ENCODE measurements at regions not wholly inside any gene's neighbourhood (a gene's known extent, or its start where the extent isn't known, plus 50 kb on each side); places are given as distances from the start of the nearest gene placed in this dataset.

DNA sequence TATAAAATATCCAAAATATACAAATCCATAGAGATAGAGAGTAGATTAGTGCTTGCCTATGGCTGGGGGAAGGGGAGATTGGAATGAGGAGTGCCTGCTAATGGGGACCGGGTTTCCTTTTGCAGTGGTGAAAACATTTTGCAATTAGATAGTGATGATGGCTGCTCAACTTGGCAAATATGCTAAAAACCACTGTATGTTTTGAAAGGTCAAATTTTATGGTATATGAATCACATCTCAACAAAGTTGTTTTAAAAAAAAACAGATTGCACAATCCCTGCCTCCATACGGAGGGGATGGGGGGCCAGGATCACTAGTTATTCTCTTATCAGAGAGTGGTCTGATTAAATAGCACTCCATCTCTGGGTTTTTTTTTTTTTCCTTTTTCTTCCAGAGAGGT lies 76.9 kb upstream of the RIPOR2 start:
- no peak for DNase-seq (ENCODE audit: low spot score)

DNA sequence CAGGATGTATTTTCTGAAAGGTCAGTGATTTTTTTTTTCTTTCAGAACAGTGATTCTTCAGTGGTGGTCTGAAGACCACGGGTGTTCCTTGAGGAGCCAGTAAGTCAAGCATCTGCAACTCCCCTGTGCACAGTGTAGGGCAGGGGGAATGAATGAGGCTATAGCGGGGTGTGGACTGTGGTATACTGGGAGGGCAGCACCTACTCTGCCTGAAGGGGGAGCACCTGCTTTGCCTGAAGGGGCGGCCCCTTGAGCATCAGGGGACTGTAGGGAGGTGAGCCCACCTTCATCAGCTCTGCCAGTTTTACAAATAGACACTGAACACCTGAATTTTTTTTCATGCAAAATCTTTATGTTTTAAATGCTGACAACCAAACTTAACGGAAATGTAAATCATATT lies 77.5 kb upstream of the RIPOR2 start:
- no peak for DNase-seq (ENCODE audit: low spot score)

DNA sequence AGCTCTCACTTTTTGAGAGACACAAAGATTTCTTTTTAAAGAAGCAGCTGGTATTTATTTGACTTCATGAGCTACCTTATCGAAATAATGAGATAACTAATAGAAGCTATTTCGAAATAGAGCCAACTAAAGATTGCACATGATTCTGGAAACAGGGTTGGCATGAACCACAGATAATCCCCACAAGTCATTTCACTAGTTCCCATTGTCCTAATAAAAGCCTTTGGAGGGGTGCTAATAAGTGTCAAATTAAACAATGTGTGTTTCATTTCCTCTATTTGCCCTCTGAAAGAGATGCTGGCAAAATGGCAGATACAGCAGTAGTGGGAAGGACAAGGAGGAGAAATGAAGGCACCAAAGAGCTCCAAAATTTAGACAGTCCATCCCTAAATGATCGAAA lies 78.6 kb upstream of the RIPOR2 start:
- DNase-seq (ENCODE audit: low spot score), result no peak

DNA sequence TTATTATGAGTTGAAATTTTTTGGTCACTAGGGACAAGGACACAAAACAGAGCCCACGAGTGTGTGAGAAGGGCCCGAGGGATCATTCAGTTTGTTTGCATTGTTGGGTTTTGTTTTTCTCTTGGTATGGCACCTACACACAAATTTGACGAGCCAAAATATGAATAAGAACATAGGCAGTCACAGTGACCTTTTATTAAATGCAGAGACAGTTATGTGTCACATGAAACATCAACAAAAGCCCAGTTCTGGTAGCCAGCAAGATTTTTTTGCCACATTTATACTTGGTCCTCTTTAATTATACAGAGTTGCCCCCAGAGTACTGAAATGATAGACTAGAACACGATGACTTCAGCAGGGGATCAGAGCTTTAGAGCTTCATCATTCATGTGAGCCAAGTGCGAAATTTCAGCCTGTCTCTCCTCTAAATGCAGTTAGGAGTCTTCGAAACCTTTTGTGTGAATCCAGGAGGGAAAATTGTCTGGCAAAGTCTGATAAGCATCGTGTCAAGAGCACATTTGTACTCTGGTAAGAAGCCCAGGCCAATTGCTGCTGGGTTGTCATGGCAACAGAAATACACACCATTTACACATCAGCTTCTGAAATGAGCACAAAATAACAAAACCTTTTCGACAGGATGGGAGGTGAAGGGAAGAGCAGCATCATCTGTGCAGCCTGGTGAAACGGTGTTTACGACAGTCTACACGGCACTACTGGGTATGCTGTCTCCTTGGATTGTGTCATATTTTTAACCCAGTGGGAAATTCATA lies 79.2 kb upstream of the RIPOR2 start:
- DNase-seq (ENCODE audit: low spot score), result peak; percentile 61

DNA sequence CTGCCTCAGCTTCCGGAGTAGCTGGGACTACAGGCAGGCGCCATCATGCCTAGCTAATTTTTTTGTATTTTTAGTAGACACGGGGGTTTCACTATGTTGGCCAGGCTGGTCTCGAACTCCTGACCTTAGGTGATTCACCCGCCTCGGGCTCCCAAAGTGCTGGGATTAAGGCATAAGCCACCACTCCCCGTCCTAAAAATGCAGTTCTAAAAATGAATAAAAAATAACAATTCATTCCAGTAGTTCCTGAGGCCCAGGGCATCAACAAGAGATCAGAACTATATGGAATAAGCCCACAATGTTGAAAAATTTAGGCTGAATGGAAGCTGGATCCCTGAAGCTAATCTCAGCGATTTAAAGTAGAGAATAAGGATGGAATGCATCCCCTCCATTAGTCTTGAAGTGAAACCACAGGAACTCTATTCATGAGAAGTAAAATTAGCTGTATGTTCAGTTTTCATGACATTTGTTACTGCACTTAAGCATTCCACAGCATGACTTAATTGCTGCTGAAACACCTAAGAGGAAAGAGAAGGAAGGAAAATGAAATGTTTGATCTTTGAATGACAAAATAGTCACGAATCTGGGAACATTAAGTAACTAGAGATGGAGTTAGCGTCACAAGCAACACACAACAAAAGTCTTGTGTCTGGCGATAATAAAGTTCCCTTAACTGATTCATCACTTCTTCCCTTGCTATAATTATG lies 80.4 kb upstream of the RIPOR2 start:
- DNase-seq (ENCODE audit: low spot score), result no peak

DNA sequence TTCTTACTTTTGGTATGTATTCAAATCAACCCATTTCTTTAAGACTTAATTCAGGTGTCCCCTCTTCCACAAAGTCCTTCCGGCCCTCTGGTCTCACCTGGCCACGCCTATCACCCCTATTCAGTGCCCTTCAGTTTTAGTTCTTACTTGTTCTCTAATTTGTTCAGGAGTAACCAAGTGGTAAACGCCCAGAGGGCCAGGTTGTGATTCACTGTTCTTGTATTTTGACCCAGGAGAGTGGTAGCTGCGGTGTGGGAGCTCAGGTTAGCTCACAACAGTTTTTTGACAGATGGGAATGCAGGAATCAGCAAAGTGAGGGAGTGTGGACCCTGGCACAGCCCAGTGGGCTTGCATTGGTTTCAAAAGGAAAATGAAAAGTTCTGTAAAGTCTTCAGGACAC lies 81.7 kb upstream of the RIPOR2 start:
- no peak for DNase-seq (ENCODE audit: low spot score)

DNA sequence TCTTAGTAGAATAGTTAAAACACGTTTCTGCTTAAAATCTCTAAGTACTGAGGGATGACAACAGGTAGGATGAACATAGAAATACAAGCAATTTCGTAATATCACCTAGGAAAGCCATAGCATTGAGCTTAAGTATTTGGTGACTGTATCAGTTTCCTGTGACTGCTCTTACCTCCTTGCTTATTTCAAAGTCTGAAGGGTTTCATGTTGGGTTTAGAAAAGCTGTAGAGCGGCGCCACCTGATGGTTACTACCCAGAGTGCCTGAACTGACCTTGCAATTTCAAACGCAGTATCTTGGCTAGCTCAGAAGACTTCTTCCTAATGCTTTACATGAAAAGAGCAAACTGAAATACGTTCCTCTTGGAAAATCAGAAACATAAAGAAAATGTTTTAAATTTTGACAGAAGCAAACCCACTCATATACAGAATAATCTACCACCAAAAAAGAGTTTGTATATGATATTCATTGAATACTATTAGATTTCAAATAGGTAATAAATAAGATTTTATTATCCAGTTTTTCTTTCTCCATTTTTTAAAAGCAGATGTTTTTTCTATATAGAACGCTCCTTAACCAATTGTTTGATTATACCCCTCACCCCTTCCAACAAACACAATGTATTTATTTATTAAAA lies 82.3 kb upstream of the RIPOR2 start:
- DNase-seq (ENCODE audit: low spot score), result peak; percentile 48

DNA sequence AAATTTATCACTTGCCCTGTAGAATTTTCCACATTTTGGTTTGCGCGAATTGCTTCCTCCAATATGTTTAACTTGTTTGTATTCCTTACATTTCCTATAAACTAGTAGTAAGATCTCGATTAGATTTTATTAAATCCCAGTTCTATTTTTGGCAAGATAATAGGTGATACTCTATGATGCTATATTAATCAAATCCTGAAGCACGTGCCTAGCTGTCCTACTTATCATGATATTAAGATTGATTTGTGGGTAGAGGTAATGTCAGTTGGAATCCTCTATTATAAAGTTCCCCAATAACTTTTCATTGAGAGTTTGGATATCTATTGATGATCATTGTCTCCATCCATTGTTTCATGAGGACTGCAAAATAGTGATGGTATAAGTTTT lies 82.8 kb upstream of the RIPOR2 start:
- DNase-seq (ENCODE audit: low spot score), result no peak

DNA sequence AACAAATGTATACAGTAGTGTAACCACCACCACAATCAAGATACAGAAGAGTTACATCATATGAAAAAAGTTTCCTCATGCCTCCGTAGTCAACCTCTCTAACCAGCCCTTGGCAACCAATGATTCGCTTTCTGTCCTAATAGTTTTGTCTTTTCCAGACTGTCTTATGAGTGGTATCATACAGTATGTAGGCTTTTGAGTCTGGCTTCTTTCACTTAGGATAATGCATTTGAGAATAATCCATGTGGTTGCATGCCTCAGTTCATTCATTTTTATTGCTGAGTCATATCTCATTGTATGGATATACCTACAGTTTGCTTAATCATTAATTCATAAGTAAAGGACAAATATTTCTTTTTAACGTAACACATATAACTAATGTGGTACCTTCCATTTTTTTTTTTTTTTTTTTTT lies 86.4 kb upstream of the RIPOR2 start:
- no peak for DNase-seq (ENCODE audit: low spot score)

DNA sequence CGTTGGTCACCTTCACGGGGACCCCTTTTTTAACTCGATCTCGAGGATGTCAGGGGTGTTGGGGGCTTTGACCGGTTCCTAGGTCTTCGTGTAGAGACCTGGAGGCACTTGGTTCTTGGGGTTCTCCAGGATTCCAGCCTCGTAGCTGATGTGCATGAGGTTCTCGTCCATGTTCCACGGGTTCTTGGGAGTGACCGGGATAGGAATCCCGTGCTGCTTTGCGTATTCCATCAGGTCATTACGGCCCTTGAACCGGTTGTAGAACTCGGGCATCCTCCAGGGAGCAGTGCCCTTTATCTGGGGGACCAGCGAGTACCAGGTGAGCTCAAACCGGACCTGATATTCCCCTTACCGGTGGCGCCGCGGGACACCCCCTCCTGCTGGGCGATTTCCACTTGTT lies 88.0 kb upstream of the RIPOR2 start:
- DNase-seq (ENCODE audit: low spot score), result no peak

DNA sequence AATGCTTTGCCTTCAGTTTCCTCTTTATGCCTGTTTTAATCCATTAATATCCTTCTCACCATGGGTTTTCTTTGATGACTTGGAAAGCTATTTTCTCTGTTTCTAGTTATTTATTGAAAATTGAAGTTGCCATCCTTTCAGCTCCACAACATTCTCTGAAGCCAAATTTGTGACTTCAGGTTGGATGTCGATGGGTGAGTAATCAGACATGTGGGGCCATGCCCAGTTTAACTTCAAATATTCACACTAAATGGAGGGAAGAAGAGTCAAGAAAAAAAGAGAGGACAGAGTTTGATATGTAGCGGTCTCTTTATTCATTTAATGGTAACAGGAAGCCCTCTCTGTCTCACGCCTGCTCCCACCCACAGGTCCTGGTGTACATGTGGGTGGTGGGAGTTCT lies 89.1 kb upstream of the RIPOR2 start:
- DNase-seq (ENCODE audit: low spot score), result no peak

DNA sequence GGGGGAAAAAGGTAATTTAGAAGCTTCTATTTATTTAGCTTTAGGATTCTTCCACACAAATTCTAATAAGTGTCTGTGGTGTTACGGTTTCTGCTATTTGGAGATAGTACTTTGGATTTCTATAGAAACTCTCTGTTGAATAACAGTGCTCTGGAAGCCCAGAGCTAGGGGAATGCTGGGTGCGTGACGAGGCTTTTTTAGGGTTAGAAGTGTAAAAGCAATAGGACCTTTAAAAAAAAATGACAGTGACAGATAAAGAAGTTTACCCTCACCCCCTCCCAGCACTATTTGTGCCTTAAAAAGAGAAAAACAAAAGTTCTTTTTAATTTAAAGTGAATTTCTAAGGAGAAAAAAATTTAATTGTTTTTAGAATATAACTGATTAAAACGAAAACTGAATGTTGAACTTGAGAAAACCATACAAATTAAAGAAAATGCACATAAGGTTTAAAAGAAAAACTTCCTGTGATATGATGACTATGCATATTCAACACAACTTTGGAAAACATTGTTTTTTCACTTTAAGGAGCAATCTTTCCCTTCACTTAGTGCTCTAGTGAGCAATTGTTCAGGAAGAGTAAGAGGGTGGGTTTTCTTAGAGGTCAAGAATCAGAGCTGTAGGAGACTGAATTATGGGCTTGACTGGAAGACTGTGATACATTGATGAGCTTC lies 89.6 kb upstream of the RIPOR2 start:
- DNase-seq (ENCODE audit: low spot score), result no peak

DNA sequence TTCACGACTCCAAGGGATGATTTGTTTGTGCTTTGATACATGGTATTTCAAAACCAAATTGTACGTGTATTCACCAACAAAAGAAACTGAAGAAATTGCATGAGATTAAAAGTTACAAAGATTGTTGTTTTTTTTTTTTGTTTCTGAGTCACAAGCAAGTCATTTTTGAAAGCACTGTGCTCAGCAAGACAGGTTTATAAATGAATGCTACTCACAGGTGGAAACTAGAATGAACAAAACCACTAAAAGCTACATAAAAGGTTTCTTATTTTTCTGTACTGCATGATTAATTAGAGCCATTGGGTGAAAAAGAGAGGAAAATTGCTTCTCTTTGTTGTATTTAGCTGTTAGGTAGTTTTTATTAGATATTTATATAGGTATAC lies 90.2 kb upstream of the RIPOR2 start:
- no peak for DNase-seq (ENCODE audit: low spot score)

DNA sequence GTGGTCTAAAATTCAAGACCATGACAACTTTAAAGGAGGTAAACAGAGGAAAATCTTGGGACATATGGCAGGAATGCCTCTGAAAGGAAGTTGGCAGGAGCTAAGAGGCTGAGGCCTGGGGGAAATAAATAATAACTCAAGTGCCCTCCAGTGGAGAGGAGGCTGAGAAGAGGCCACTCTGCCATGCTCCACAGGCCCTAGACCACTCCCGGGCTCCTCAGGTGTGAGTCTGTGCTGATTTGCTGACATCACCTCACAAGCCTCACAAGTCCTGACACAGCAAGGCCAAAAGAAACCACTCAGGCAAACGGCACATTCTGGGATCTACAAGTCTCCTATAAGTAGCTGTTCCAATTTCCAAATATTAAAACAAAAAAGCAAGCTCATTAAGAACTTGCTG lies 91.0 kb upstream of the RIPOR2 start:
- no peak for DNase-seq (ENCODE audit: low spot score)

DNA sequence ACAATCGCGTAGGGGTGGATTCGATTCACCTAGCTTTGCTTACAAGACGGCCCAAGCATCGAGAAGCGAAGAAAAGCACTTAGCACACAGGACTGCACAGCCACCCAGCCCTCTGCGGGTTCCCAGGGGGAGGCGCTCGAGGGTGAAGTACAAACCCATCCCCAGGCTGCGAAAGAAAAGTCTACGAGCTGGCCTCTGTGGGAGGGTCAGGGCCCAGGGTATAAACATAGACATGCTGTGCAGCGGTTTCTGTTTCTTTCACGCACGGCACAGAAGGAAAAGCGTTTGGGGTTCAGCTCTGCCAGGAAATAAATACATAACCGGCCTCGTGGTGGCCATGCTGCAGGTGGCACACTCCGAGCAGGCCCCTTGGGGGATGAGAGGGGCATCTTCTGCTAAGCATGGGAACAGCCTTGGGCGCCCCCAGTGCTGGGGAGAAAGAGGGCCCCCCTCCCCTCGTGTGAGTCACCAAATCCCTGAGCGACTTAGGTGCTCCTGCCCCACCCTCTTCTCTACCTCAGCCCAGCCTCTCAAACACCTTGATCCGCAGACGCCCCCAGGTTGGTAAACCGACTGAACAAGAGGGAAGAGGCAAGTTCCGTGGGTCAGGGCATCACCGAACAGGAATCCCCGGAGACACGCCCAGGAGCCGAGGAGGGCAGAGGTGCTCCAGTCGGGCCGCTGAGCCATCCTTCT lies 91.6 kb upstream of the RIPOR2 start:
- DNase-seq (ENCODE audit: low spot score), result no peak

DNA sequence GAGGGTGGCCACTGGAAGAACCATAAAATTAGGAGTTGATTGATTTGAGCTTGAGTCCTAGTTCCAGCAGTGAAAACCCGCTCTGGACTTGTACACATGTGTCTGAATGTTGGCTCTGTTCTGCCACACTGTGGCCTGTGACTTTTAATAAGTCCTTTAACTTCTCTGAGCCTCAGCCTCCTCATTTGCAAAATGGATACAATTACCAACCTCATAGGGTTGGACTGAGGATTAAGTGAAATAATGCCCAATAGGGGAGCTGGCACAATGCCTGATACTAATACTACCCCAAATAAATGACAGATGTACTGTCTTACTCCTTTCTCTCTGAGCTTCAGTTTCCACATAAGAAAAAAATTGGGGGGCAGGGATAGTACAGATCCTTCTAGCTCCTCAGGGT lies 92.6 kb upstream of the RIPOR2 start:
- no peak for DNase-seq (ENCODE audit: low spot score)

DNA sequence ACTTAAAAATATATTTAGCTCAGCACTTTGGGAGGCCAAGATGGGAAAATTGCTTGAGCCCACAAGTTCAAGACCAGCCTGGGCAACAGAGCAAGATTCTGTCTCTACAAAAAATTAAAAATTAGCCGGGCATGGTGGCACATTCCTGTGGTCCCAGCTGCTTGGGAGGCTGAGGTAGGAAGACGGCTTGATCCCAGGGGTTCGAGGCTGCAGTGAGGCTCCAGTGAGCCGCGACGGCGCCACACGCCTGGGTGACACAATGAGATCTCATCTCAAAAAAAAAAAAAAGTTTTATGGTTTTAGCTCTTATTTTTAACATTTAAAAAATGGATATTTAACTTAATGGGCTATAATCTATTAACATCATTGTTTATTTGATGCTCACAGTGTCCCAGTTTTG lies 97.2 kb upstream of the RIPOR2 start:
- no peak for DNase-seq (ENCODE audit: low spot score)

DNA sequence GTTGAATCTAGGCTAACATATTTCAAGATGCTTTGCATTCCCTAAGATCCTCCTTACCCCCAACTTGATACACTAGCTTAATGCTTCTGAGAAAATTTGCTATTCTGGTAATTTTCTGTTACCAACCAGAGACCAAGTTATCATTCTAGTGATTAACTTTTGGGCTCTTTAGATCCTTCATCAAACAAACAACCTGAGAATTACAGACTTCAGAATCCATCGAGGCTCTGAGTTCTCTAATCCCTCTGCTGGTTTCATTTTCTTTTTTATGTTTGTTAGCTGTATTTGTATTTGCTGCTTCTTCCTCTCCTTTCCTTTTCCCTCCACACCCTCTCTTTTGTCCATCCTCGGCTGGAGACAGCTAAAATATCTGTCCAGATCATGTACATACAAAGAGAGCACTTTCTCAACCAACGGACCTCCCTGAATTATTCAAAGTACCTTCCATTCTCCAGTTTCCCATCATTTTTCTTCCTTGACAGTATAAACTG lies 98.7 kb upstream of the RIPOR2 start:
- no peak for DNase-seq (ENCODE audit: low spot score)

DNA sequence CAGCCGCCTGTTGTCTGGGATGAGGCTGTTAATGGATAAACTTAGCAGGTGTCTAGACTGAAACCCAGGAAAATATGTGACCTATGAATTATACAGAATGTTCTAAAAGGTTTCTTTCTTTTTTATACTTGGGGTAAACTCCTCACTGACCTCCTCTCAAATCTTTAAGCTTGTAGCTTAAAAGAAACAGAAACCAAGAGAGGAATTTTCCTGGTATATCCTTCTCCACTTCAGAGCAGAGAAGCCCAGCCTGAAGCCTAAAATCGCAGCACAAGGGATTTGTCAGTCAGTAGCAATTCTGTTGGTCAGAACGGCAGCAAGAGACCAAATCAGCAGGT lies 99.4 kb upstream of the RIPOR2 start:
- peak; percentile 18 for DNase-seq (ENCODE audit: low spot score)

DNA sequence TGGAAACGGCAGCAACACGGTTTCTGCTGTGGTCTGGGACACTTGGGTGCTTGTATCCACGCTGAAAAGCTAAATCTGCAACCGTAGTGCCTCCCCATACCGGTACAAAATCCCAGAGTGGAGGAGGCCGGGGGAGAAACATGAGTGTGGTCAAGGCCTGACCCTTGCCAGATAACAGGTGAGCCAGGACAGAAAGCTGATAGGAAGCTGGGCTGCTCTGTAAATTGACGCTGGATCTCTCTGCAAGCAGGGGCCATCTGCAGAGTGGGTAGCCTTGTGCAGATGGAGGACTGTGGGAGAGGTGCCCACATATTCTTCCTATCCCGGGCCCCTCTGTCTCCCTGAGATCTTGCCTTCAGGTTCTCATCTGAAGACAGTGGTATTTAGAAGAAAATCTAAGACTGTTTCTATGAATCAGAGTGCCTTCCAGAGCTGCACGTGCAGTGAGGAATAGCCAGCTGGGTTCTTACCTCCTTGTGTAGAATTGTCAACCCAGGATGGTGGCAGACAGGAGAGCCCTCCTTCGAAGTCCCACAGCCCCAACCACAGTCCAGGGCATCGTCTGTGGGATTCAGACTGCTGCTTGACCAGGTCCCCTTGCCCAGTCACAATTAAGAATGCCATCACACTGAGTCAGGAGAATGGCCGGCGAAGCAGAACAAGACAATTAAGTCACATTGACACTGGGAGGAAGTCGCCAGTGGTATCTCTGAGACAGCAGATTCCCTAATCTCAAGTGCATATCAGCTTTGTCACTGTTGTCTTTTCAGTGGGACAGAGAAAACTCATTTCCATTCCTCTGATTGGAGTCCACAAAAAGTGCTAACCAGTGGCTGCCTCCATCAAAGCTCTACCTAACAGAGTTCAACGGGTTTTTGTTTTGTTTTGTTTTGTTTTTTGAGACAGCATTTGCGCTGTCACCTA lies 100.0 kb upstream of the RIPOR2 start:
- peak; percentile 32 for DNase-seq (ENCODE audit: low spot score)

DNA sequence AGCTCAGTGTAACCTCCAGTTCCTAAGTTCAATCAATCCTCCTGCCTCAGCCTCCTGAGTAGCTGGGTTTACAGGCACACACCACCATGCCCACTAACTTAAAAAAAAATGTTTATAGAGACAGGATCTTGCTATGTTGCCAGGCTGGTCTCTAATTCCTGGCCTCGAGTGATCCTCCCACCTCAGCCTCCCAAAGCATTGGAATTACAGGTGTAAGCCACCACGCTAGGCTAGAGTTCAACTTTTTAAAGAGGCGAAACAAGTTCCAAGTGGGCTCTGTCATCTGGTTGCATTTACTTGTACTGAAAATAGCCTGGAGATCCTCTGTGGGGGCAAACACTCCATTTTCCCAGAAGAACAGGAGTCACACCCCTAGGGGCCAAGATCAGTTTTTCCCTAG lies 100.7 kb upstream of the RIPOR2 start:
- no peak for DNase-seq (ENCODE audit: low spot score)
